ENCODE measurements at regions not wholly inside any gene's neighbourhood (a gene's known extent, or its start where the extent isn't known, plus 50 kb on each side); places are given as distances from the start of the nearest gene placed in this dataset.
A peak's percentile ranks its signal among the peaks of the same experiment; 100 is the strongest.
"Not testable (repeated sequence)": the region's sequence is repeated elsewhere in the genome, so short reads cannot be mapped to it uniquely, and the experiment has no call there.

GRCh38 chr7:81887098-81888090 is 117.5 kb upstream of the HGF start:
- DNase-seq (ENCODE audit: low spot score): no peak

DNA sequence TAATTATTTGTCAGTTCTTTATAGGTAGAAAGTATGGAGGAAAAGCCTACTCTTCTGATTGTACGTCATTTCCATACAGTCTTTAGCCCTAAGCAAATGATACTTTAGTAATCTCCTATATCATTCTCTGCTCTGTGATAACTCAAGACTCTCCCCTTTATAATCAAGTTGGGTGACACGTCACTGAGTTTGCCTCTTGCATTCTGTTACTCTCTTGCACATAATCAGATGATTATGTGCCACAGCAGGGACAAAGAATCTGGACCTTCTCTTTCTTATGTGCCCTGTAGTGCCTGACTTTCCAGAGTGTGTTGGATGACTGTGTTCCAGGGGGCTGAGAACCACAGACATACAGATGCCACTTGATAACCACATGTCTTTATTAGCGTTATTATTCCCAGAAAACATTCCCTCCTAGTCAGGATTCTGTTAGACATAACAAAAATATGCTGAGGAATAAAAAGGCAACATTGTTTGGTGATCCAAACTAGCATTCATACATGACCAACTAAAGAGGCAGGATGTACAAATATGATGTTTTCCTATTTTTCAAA is 116.4 kb upstream of the HGF start:
- no peak for DNase-seq (ENCODE audit: low spot score)

GRCh38 chr7:81884817-81885216 is 115.0 kb upstream of the HGF start:
- no peak for DNase-seq (ENCODE audit: low spot score)

GRCh38 chr7:81883801-81884393 is 114.0 kb upstream of the HGF start:
- DNase-seq (ENCODE audit: low spot score): no peak

DNA sequence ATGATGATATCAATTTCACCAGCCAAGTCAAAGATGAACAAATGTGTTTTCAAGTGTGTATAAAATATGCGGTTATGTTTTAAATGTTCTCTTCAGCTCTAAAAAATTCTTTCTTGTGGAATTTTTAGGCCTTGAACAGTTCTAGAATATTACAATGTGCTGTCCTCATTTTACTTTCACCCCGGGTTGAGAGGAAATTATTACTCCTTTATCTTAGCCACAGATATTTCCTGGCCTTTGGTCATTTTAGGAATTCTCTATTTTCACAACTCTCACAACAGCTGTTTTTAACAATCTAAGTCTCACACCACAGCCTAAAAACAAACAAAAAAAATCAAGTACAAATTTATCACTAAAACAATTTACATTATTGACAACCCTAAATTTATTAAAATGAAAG is 112.2 kb upstream of the HGF start:
- no peak for DNase-seq (ENCODE audit: low spot score)

DNA sequence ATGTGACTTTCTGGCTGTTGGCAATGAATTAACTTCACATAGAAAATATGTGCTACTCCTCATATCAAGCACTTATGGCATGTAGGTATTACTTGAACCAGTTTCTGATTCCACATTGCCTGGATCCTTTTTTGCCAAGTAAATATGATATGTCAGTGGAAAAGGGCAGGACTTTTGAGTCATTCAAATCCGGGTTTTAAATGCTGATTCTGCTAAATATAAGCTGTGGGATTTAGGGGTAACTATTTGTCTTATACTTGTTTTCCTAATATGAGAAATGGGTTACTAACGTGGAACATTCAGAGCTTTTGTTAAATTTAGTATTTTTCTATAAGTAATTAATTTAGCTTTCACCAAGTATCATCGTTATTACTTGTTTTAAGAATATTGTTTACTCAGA is 108.0 kb upstream of the HGF start:
- DNase-seq (ENCODE audit: low spot score): no peak

GRCh38 chr7:81873559-81873958 is 103.7 kb upstream of the HGF start:
- DNase-seq (ENCODE audit: low spot score): no peak

DNA sequence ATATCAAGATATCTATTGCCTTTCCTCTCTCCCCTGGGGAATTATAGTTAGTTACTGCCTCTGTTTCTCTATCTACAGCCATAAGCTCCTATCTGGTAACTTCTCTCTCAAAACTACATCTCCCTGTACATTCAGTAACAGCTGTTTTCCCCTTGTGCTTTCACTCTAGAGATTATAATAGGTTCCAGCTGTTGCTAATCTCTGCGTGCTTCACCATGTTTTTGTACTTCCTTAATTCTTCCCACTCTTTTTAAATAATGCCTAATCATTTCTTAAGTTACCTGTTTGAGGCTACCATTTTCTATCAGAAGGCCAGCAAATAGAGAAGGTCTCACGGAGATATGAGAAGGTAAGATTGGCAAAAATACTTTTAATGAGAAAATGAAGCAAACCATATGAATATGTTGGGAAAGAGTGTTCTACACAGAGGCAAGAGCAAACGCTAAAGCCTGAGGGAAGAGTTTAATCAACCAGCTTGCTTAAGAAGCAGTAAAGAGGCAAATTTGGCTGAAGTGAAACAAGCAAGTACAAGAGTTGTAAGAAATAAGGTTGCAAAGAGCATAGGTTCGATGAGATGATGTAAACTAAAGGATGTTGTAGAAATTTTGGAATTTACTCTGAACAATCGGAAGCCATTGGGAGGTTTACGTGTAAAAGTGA is 101.9 kb upstream of the HGF start:
- DNase-seq (ENCODE audit: low spot score): no peak

GRCh38 chr7:81870608-81871007 is 100.8 kb upstream of the HGF start:
- DNase-seq (ENCODE audit: low spot score): no peak

- no peak for DNase-seq (ENCODE audit: low spot score)
Observed at GRCh38 chr7:81869670-81870069, 99.8 kb upstream of the HGF start.

DNA sequence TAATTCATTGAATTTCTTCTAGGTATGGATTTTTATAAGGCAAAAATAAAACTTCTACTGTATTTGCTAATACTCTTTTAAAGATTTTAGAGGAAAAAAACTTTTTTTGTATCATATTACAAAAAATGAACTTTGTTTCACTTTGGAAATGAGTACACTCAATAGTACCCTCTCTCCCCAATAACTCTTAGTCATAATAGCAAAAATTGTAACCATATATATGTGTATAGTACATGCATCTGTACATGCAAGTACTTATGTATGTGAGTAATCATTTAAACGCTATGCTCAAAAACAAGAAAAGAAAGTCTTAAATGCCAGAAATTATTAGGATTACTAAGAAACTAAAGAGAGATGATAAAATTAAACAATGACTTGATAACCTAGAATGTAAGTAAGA is 95.9 kb upstream of the HGF start:
- DNase-seq (ENCODE audit: low spot score): no peak

GRCh38 chr7:81859433-81859832 is 89.6 kb upstream of the HGF start:
- DNase-seq (ENCODE audit: low spot score): no peak

- DNase-seq (ENCODE audit: low spot score): not testable (repeated sequence)
Observed at GRCh38 chr7:81858820-81859219, 89.0 kb upstream of the HGF start.

DNA sequence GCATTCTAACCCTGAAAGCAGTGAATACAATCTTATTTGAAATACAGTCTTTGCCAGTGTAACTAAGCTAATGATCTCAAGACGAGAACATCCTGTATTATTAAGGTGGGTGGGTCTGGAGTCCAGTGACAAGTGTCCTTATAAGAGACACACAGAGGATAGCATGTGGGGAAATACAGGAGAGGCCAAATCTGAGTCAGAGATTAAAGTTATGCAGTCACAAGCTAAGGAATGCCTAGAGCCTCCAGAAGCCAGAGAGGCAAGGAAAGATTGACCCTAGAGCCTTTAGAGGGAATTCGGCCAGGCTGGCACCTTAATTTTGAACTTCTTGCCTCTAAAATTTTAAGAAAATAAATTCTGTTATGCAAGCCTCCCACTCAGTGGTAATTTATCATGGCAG is 87.5 kb upstream of the HGF start:
- no peak for DNase-seq (ENCODE audit: low spot score)

- DNase-seq (ENCODE audit: low spot score): no peak
Observed at GRCh38 chr7:81854518-81854917, 84.7 kb upstream of the HGF start.

GRCh38 chr7:81852701-81853100 is 82.9 kb upstream of the HGF start:
- DNase-seq (ENCODE audit: low spot score): no peak

- DNase-seq (ENCODE audit: low spot score): no peak
Observed at GRCh38 chr7:81851413-81851812, 81.6 kb upstream of the HGF start.

DNA sequence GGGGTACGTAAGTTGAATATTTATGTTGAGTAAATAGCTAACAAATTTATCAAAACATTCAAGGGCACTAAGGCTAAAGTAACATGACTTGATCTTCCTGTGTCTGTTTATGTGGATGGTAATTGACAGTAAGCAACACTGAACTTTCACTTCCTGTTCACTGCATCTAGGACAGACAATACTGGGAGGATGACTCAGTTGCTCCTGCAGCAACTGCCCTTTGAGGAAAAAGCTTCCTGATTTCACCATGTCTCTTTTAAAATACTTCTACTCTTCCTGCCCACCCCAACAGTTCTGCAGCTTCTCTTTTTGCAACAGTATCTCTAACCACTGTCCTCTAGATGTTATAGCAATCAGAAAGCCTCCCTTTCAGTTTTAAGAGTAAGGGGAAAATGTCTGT is 76.6 kb upstream of the HGF start:
- DNase-seq (ENCODE audit: low spot score): peak; percentile 20

- DNase-seq (ENCODE audit: low spot score): no peak
Observed at GRCh38 chr7:81845744-81846241, 75.9 kb upstream of the HGF start.

DNA sequence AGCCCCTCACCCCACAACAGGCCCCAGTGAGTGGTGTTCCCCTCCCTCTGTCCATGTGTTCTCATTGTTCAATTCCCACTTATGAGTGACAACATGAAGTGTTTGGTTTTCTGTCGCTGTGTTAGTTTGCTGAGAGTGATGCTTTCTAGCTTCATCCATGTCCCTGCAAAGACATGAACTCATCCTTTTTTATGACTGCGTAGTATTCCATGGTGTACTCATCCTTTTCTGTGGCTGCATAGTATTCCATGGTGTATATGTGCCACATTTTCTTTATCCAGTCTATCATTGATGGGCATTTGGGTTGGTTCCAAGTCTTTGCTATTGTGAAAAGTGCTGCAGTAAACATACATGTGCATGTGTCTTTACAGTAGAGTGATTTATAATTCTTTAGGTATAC is 73.8 kb upstream of the HGF start:
- not testable (repeated sequence) for DNase-seq (ENCODE audit: low spot score)

DNA sequence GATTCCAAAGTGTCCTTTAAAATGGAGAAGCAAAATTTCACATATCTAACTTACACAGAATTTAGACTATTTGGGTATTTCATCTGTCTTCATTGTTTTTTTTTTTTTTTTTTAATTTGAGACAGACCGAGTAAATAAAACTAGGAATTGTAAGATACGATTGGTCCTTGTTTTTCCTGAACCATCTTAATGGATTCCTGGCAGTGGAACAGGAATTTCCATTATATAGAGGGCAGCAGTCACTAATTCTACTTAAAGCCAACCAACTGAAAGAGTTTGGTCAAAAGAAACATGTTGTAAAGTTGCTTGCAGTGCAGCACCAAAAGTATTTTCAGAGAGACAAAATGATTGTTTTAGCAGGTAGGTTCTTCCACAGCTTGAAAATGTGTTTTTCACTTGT is 72.5 kb upstream of the HGF start:
- no peak for DNase-seq (ENCODE audit: low spot score)

GRCh38 chr7:81839708-81840369 is 70.0 kb upstream of the HGF start:
- DNase-seq (ENCODE audit: low spot score): no peak
